GM18858 (cell line): ENCODE measurements at regions not wholly inside any gene's neighbourhood (a gene's known extent, or its start where the extent isn't known, plus 50 kb on each side); places are given as distances from the start of the nearest gene placed in this dataset.

ENCODE experiments used
- ATAC-seq: cut with Tn5 transposase; IDR thresholded peaks from one replicate; pipeline ENCODE4 v1.9.1; 2021; ENCODE audit not compliant: unreplicated experiment

- no peak for ATAC-seq
These were observed 346.6 kb downstream of the TBC1D4 start for GRCh38 chr13:75135325-75135825.

- ATAC-seq = no peak
These were observed 349.0 kb downstream of the TBC1D4 start for GRCh38 chr13:75132701-75133695.

- ATAC-seq = no peak
These were observed 352.6 kb downstream of the TBC1D4 start for GRCh38 chr13:75129331-75129730.

GRCh38 chr13:75124415-75124814 lies 357.6 kb downstream of the TBC1D4 start:
- no peak for ATAC-seq

- ATAC-seq = no peak
These were observed 358.5 kb downstream of the TBC1D4 start for GRCh38 chr13:75123428-75123827.

GRCh38 chr13:75120085-75120484 lies 361.9 kb downstream of the TBC1D4 start:
- no peak for ATAC-seq

GRCh38 chr13:75115171-75115570 lies 366.8 kb downstream of the TBC1D4 start:
- ATAC-seq = no peak

- ATAC-seq = no peak
These were observed 378.0 kb downstream of the TBC1D4 start for GRCh38 chr13:75103976-75104375.

GRCh38 chr13:75102001-75102716 lies 379.8 kb downstream of the TBC1D4 start:
- ATAC-seq = no peak

GRCh38 chr13:75101348-75101747 lies 380.6 kb downstream of the TBC1D4 start:
- no peak for ATAC-seq

- ATAC-seq = no peak
These were observed 389.8 kb downstream of the TBC1D4 start for GRCh38 chr13:75092143-75092542.

- no peak for ATAC-seq
These were observed 390.3 kb downstream of the TBC1D4 start for GRCh38 chr13:75091718-75092117.

GRCh38 chr13:75090872-75091615 lies 390.9 kb downstream of the TBC1D4 start:
- ATAC-seq = no peak

GRCh38 chr13:75088915-75089314 lies 393.1 kb downstream of the TBC1D4 start:
- no peak for ATAC-seq

- no peak for ATAC-seq
These were observed 402.7 kb downstream of the TBC1D4 start for GRCh38 chr13:75079226-75079625.

- no peak for ATAC-seq
These were observed 405.5 kb downstream of the TBC1D4 start for GRCh38 chr13:75076476-75076875.

- no peak for ATAC-seq
These were observed 408.2 kb downstream of the TBC1D4 start for GRCh38 chr13:75073786-75074185.

- ATAC-seq = no peak
These were observed 409.1 kb downstream of the TBC1D4 start for GRCh38 chr13:75072891-75073290.

GRCh38 chr13:75072368-75072767 lies 409.6 kb downstream of the TBC1D4 start:
- no peak for ATAC-seq

GRCh38 chr13:75071796-75072195 lies 410.2 kb downstream of the TBC1D4 start:
- no peak for ATAC-seq

GRCh38 chr13:75071395-75071794 lies 410.6 kb downstream of the TBC1D4 start:
- ATAC-seq = no peak
